HG02759 (cell line): ENCODE measurements at regions not wholly inside any gene's neighbourhood (a gene's known extent, or its start where the extent isn't known, plus 50 kb on each side); places are given as distances from the start of the nearest gene placed in this dataset.

Source experiments
- ATAC-seq: cut with Tn5 transposase; IDR thresholded peaks from one replicate; pipeline ENCODE4 v1.9.1; 2021; ENCODE audit warnings: mild to moderate bottlenecking, moderate library complexity; ENCODE audit not compliant: unreplicated experiment

GRCh38 chr7:28360739-28361138 lies 51.6 kb upstream of the CREB5 start:
- ATAC-seq, result no peak

- no peak for ATAC-seq
Observed at GRCh38 chr7:28361551-28361950, 50.8 kb upstream of the CREB5 start.

DNA sequence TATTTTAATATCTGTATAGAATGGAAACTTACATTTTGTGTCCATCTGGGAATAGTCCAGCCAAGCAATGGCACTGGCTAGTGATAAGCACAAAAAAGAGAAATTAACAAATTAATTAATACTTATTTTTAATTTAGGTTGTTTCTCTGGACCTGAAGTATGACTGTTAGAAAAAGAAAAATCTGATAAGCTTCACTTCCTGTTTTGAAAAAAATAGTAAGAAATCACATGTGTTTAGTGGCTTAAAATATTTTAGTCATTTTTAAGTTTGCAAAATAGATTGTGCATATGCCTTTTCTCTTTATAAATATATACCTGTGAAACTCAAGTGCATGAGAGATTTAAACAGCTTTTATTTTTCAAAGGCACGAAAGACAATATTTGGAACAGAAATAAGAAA lies 50.1 kb upstream of the CREB5 start:
- no peak for ATAC-seq
